Ovary (tissue), 3 donors: ENCODE measurements at regions not wholly inside any gene's neighbourhood (a gene's known extent, or its start where the extent isn't known, plus 50 kb on each side); places are given as distances from the start of the nearest gene placed in this dataset.

Experiments
- CTCF ChIP-seq, 3 donors: fragments of 450-650 bp in 2 of 3; fragments of 200-600 bp in 1 of 3; IDR thresholded peaks; one replicate each; pipeline versions ENCODE4 v1.5.1 to v1.8.0; 2016 to 2022; ENCODE audit warnings: antibody characterized with exemption in 3 of 3, mild to moderate bottlenecking in 1 of 3
- EP300 ChIP-seq: sonication (generic); formaldehyde crosslinking; IDR thresholded peaks from one replicate; pipeline ENCODE4 v1.6.1; 2017; ENCODE audit warnings: antibody characterized with exemption
- POLR2A ChIP-seq: fragments of 450-650 bp; IDR thresholded peaks from one replicate; pipeline ENCODE4 v1.6.1; 2017; ENCODE audit warnings: antibody characterized with exemption, mild to moderate bottlenecking, moderate library complexity
- donor health status: DM: no; HTN: no; CAD: no.

DNA sequence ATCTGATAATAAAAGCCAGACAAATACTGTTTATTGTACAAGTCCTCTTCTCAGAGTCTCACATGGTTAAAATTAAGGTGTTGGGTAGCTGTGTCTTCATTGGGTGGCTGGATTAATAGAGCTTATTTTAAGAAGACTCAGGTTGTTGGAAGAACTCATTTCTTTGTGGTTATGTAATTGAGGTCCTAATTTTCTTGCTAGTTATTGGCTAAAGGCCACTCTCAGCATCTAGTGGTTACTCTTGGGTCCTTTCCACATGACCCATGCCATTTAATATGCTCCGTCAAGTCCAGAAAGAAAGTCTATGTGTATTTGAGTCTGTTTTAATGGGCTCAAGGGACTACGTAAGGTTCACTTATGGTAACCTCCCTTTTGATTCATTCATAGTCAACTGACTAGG is 1668.6 kb upstream of the AGA start:
- TF ChIP-seq CTCF (IDR thresholded peaks at IDR 0.05) (no peak), POLR2A (no peak), EP300 (no peak)
